Uterus (tissue), 3 donors: ENCODE measurements at regions not wholly inside any gene's neighbourhood (a gene's known extent, or its start where the extent isn't known, plus 50 kb on each side); places are given as distances from the start of the nearest gene placed in this dataset.

Source experiments
- DNase-seq, 2 donors: peaks; one replicate each; pipeline ENCODE4 v3.0.0-alpha.2; 2019 to 2020
- H3K27ac ChIP-seq, 2 donors: fragments of 200-600 bp; sonication (generic); 1 replicate in 1 of 2; 2 replicates in 1 of 2; pipeline ENCODE4 v1.5.1; 2016 to 2018
- H3K27me3 ChIP-seq, 2 donors: fragments of 200-600 bp; sonication (generic); one replicate each; pipeline ENCODE4 v1.5.1; 2018 to 2019; ENCODE audit warnings: control low read depth in 1 of 2
- H3K36me3 ChIP-seq, 2 donors: fragments of 200-600 bp; sonication (generic); one replicate each; pipeline ENCODE4 v1.5.1; 2019; ENCODE audit warnings: control low read depth in 1 of 2
- H3K4me1 ChIP-seq, 2 donors: fragments of 200-600 bp; sonication (generic); one replicate each; pipeline ENCODE4 v1.5.1; 2018 to 2019; ENCODE audit warnings: control low read depth in 1 of 2
- H3K4me3 ChIP-seq, 2 donors: fragments of 200-600 bp; sonication (generic); 1 replicate in 1 of 2; 2 replicates in 1 of 2; pipeline ENCODE4 v1.5.1; 2018 to 2019; ENCODE audit warnings: mild to moderate bottlenecking in 1 of 2
- H3K9me3 ChIP-seq, 2 donors: fragments of 200-600 bp; sonication (generic); one replicate each; pipeline ENCODE4 v1.5.1; 2019; ENCODE audit warnings: control low read depth in 1 of 2
- POLR2A ChIP-seq, 2 donors: fragments of 450-650 bp; IDR thresholded peaks; one replicate each; pipeline ENCODE4 v1.6.1; 2016; ENCODE audit warnings: antibody characterized with exemption in 2 of 2, mild to moderate bottlenecking in 1 of 2, moderate library complexity in 1 of 2
- intact Hi-C: fragments of 100-400 bp; cut with DNase I; formaldehyde crosslinking; loops from one replicate; pipeline ENCODE4 v1.15.1; 2023; ENCODE audit warnings: low total_unique reads
- TF ChIP-seq, protein P1 (sequence below), 4 experiments: fragments of 200-600 bp in 2 of 4; fragments of 450-650 bp in 2 of 4; sonication (generic) in 2 of 4; IDR thresholded peaks; one replicate each; pipeline ENCODE4 v1.5.1; 2016 to 2019; ENCODE audit warnings: antibody characterized with exemption in 4 of 4, mild to moderate bottlenecking in 2 of 4, moderate library complexity in 1 of 4
- donor health status: DM: yes; HTN: yes; CAD: no.

DNA sequence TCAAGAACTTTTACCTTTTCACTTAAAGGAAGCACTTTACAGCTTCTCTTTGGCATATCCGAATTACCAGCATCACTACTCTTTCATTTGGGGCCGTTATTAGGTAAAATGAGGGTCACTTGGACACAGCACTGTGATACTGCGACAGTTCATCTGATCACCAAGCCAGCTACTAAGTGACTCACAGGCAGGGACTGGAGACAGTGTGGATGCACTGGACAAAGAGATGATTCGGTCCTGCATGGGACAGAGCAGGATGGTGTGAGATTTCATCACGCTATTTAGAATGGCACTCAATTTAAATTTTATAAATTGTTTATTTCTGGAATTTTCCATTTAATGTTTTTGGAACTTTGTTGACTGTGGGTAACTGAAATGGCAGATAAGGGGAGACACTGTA lies 166.9 kb upstream of the IL12A start:
- H3K9me3 ChIP-seq, result no peaks in the 10 kb centered on the region
- no peak for DNase-seq
- no peaks in the 10 kb centered on the region for H3K27me3 ChIP-seq
- no peaks in the 10 kb centered on the region for H3K36me3 ChIP-seq
- H3K4me1 ChIP-seq, result peaks cover 0 to 6% of the 10 kb centered on the region in 2 donors
- no peak overlapping the region for H3K4me3 ChIP-seq
- H3K27ac ChIP-seq, result no peak overlapping the region
- TF ChIP-seq POLR2A (IDR thresholded peaks at IDR 0.05), result no peak
- TF ChIP-seq, protein P1, sequence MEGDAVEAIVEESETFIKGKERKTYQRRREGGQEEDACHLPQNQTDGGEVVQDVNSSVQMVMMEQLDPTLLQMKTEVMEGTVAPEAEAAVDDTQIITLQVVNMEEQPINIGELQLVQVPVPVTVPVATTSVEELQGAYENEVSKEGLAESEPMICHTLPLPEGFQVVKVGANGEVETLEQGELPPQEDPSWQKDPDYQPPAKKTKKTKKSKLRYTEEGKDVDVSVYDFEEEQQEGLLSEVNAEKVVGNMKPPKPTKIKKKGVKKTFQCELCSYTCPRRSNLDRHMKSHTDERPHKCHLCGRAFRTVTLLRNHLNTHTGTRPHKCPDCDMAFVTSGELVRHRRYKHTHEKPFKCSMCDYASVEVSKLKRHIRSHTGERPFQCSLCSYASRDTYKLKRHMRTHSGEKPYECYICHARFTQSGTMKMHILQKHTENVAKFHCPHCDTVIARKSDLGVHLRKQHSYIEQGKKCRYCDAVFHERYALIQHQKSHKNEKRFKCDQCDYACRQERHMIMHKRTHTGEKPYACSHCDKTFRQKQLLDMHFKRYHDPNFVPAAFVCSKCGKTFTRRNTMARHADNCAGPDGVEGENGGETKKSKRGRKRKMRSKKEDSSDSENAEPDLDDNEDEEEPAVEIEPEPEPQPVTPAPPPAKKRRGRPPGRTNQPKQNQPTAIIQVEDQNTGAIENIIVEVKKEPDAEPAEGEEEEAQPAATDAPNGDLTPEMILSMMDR (IDR thresholded peaks at IDR 0.05), result no peak
- intact Hi-C loops, result no loop called here

DNA sequence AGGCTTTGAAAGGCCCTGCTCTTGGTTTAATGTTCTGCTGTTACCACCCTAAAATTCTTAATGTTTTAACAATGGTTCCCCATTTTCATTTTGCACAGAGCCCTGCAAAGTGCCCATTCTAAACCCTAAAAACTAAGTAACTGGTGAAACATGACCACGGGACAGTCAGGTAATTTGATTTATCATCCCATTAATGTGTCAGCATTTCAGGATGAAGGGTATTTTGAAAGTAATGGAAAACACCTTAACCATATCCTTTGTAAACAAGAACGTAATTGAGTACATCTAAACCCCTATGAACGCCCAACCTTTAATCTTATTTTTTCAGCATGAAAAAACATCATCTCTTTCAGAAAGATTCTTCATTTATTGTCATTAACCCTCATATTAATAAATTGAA lies 164.9 kb upstream of the IL12A start:
- H3K9me3 ChIP-seq, result no peaks in the 10 kb centered on the region
- intact Hi-C loops, result no loop called here
- H3K27me3 ChIP-seq, result no peaks in the 10 kb centered on the region
- H3K36me3 ChIP-seq, result no peaks in the 10 kb centered on the region
- H3K4me1 ChIP-seq, result peaks cover 0 to 6% of the 10 kb centered on the region in 2 donors
- peak overlapping the region in 1 of 2 donors; percentile 18 for H3K27ac ChIP-seq
- no peak overlapping the region for H3K4me3 ChIP-seq
- no peak for DNase-seq
- TF ChIP-seq POLR2A (IDR thresholded peaks at IDR 0.05), result no peak
- TF ChIP-seq, protein P1 (IDR thresholded peaks at IDR 0.05), result no peak

DNA sequence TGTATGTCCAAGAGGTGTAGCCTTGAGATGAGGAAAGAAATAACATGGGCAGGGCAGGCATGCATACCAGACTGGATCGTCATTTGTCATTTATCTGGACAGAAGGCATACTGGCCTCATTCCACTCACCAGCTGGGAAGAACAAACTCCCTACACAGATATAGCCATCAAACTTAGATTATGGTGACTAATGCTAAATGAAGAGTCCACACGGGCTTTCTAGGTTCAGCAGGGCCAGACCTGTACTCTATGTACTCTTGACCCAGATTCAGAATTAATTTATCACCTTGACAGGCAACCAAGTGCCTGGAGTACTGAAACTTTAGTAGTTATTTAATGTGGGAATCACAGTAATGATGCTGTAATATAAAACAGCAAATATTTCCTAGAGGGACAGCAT lies 164.3 kb upstream of the IL12A start:
- DNase-seq, result no peak
- no peak for TF ChIP-seq POLR2A (IDR thresholded peaks at IDR 0.05)
- TF ChIP-seq, protein P1 (IDR thresholded peaks at IDR 0.05), result no peak
- Histone ChIP-seq H3K36me3 (no peaks in the 10 kb centered on the region), H3K4me1 (peaks cover 0 to 6% of the 10 kb centered on the region in 2 donors), H3K27ac (peak overlapping the region; percentile 15 to 18), H3K4me3 (no peak overlapping the region), H3K9me3 (no peaks in the 10 kb centered on the region), H3K27me3 (no peaks in the 10 kb centered on the region)
- intact Hi-C loops, result no loop called here

DNA sequence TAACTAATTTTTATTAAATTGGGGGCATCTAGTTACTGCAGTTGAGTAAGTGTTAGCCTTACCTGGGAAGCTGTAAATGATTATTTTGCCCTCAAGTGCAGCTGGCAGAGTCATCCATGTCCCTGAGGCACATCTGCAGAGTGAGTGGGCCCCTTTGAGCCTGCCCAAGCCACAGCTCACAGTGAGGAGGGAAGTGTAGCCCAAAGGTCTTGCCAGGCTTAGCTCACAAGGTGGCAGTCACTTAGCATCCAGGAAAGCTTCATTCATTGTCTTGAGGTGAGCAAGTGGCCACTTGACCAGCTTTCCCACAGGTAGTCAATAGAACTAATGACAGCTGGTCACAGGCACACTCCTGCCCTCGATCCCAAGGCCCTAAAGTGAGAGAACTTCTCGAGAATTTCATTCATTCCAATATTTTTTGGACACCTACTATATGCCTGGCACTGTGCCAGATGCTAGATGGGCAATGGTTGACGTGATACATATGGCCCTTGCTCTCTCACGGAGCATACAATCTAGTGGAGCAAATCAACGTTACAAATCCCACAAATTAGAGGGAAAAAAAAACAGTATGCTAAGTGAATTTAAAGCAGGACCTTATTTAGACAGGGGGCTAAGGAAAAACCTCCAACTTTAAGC lies 163.3 kb upstream of the IL12A start:
- DNase-seq, result no peak

DNA sequence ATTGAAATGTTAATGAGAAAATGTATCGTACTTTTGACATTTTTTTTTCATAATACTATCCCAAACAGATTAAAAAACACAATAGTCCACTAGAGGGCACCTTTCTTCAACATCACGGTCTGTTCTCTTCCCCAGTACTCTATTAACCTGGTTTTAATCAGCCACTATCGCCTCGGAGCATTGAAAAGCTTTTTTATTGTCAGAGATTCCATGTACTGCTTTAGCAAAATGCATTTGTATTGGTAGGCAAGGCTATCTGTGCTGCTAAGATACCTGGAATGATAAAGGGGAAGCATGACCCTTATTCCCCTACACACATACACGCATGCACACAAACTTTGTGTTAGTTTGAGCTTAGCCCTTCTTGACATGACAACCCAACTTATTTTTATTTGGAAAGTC lies 160.1 kb upstream of the IL12A start:
- no peak overlapping the region for H3K4me3 ChIP-seq
- no peaks in the 10 kb centered on the region for H3K9me3 ChIP-seq
- intact Hi-C loops, result no loop called here
- no peaks in the 10 kb centered on the region for H3K27me3 ChIP-seq
- no peak overlapping the region for H3K27ac ChIP-seq
- H3K36me3 ChIP-seq, result no peaks in the 10 kb centered on the region
- DNase-seq, result no peak
- TF ChIP-seq, protein P1 (IDR thresholded peaks at IDR 0.05), result peak; percentile 47 to 71 (median 61)
- TF ChIP-seq POLR2A (IDR thresholded peaks at IDR 0.05), result no peak
- peaks cover 0 to 6% of the 10 kb centered on the region in 2 donors for H3K4me1 ChIP-seq

More for the DNA sequence above, 163.3 kb upstream of the IL12A start:
- Histone ChIP-seq H3K27me3 (no peaks in the 10 kb centered on the region), H3K9me3 (no peaks in the 10 kb centered on the region), H3K36me3 (no peaks in the 10 kb centered on the region), H3K4me3 (no peak overlapping the region), H3K4me1 (peaks cover 6% of the 10 kb centered on the region in 2 donors), H3K27ac (no peak overlapping the region)
- TF ChIP-seq, protein P1 (IDR thresholded peaks at IDR 0.05), result no peak
- TF ChIP-seq POLR2A (IDR thresholded peaks at IDR 0.05), result no peak
- intact Hi-C loops, result no loop called here
